DOHH2 (cell line): ENCODE measurements at regions not wholly inside any gene's neighbourhood (a gene's known extent, or its start where the extent isn't known, plus 50 kb on each side); places are given as distances from the start of the nearest gene placed in this dataset.

Experiments used
- H3F3A ChIP-seq: fragments of 200-600 bp; sonication (generic), shearing (Covaris generic); 2 replicates; pipeline ENCODE4 v1.6.0; 2016; ENCODE audit warnings: antibody characterized with exemption, mild to moderate bottlenecking; ENCODE audit not compliant: control insufficient read depth, insufficient read depth
- H3K27ac ChIP-seq: fragments of 200-600 bp; sonication (generic); 2 replicates; pipeline ENCODE4 v1.5.1; 2014; ENCODE audit warnings: low read depth, mild to moderate bottlenecking, low read length, moderate library complexity
- H3K27me3 ChIP-seq: fragments of 200-600 bp; sonication (generic); 2 replicates; pipeline ENCODE4 v1.6.1; 2014; ENCODE audit warnings: mild to moderate bottlenecking, low read length, mixed read lengths; ENCODE audit not compliant: control insufficient read depth
- H3K36me3 ChIP-seq: fragments of 200-600 bp; sonication (generic); 2 replicates; pipeline ENCODE4 v1.6.1; 2014; ENCODE audit warnings: mild to moderate bottlenecking, low read length, moderate library complexity, mixed read lengths; ENCODE audit not compliant: control insufficient read depth
- H3K4me1 ChIP-seq: fragments of 200-600 bp; sonication (generic); 2 replicates; pipeline ENCODE4 v1.6.1; 2014; ENCODE audit warnings: mild to moderate bottlenecking, low read length, mixed read lengths; ENCODE audit not compliant: control insufficient read depth
- H3K4me2 ChIP-seq: fragments of 200-600 bp; sonication (generic); 2 replicates; pipeline ENCODE4 v1.6.0; 2014; ENCODE audit warnings: mild to moderate bottlenecking, low read length, moderate library complexity
- H3K4me3 ChIP-seq: fragments of 200-600 bp; sonication (generic); 2 replicates; pipeline ENCODE4 v1.5.1; 2014; ENCODE audit warnings: mild to moderate bottlenecking, low read length, mixed read lengths
- H3K79me2 ChIP-seq: fragments of 200-600 bp; sonication (generic); 2 replicates; pipeline ENCODE4 v1.6.1; 2014; ENCODE audit warnings: mild to moderate bottlenecking, low read length, mixed read lengths; ENCODE audit not compliant: control insufficient read depth
- H3K9me2 ChIP-seq: fragments of 200-600 bp; sonication (generic); replicated peaks from 2 replicates; pipeline ENCODE4 v1.6.1; 2014; ENCODE audit warnings: mild to moderate bottlenecking, low read length, mixed read lengths; ENCODE audit not compliant: control insufficient read depth
- H3K9me3 ChIP-seq: fragments of 200-600 bp; sonication (generic); 2 replicates; pipeline ENCODE4 v1.6.1; 2014; ENCODE audit warnings: antibody characterized with exemption, low read length, mixed read lengths; ENCODE audit not compliant: control insufficient read depth, insufficient read depth
- H4K20me1 ChIP-seq: fragments of 200-600 bp; sonication (generic); 2 replicates; pipeline ENCODE4 v1.6.0; 2014; ENCODE audit warnings: low read depth, mild to moderate bottlenecking, antibody characterized with exemption, low read length, moderate library complexity; ENCODE audit not compliant: control insufficient read depth, insufficient read depth
- CTCF ChIP-seq: fragments of 200-600 bp; sonication (generic); IDR thresholded peaks from one replicate; pipeline ENCODE4 v1.5.1; 2014; ENCODE audit warnings: antibody characterized with exemption, mild to moderate bottlenecking, low read depth, low read length; ENCODE audit not compliant: poor library complexity, severe bottlenecking
- EZH2phosphoT487 ChIP-seq: fragments of 200-600 bp; sonication (generic); IDR thresholded peaks from 2 replicates; pipeline ENCODE4 v1.6.1; 2017; ENCODE audit warnings: borderline replicate concordance, mild to moderate bottlenecking, antibody characterized with exemption, low read length, moderate library complexity, mixed read lengths

- TF ChIP-seq CTCF (no peak), EZH2phosphoT487 (no peak)
- Histone ChIP-seq H4K20me1 (no peaks in the 10 kb centered on the region), H3K4me3 (no peak overlapping the region), H3K27ac (no peak overlapping the region), H3K9me2 (no peaks in the 10 kb centered on the region), H3K27me3 (peaks cover 4% of the 10 kb centered on the region; the same call in 1 of the 2 replicates), H3F3A (no peaks in the 10 kb centered on the region), H3K4me2 (no peak overlapping the region), H3K36me3 (no peaks in the 10 kb centered on the region), H3K4me1 (no peaks in the 10 kb centered on the region), H3K9me3 (no peaks in the 10 kb centered on the region), H3K79me2 (no peaks in the 10 kb centered on the region)
Measured at GRCh38 chr2:238763471-238763995, 84.4 kb upstream of the TWIST2 start.

DNA sequence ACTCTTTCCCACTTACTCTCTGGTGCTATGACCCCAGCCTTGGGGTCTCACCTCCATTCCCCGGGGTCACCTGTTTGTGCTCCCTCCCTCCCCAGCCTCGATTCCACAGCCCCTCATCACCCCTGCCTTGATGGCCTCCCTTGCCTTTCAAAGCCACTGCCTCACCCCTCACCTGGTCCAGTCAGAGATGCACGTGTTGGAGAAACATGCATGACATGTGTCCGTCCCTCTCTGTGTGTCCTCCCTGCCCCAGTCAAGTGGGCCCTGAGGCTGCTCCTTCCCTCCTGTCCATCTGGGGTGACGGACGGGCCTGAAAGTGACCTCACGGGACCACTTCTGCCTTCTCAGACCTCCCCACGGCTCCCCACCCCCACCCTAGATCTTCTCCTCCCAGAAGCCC is 82.3 kb upstream of the TWIST2 start:
- peaks cover 8% of the 10 kb centered on the region for H3K27me3 ChIP-seq
- no peak overlapping the region for H3K4me3 ChIP-seq

GRCh38 chr2:238771218-238771617 is 76.7 kb upstream of the TWIST2 start:
- no peak overlapping the region for H3K4me3 ChIP-seq
- no peaks in the 10 kb centered on the region for H4K20me1 ChIP-seq
- H3K4me2 ChIP-seq, result no peak overlapping the region
- no peak for TF ChIP-seq CTCF
- TF ChIP-seq EZH2phosphoT487, result no peak
- H3K27ac ChIP-seq, result no peak overlapping the region
- peaks cover 6% of the 10 kb centered on the region; the same call in 1 of the 2 replicates for H3K4me1 ChIP-seq
- no peaks in the 10 kb centered on the region for H3K9me2 ChIP-seq
- H3K79me2 ChIP-seq, result no peaks in the 10 kb centered on the region
- peaks cover 37% of the 10 kb centered on the region for H3K9me3 ChIP-seq
- no peaks in the 10 kb centered on the region for H3K36me3 ChIP-seq
- H3F3A ChIP-seq, result peaks cover 16% of the 10 kb centered on the region
- H3K27me3 ChIP-seq, result peaks cover 8% of the 10 kb centered on the region

More for the DNA sequence above, 82.3 kb upstream of the TWIST2 start:
- Histone ChIP-seq H3K9me2 (no peaks in the 10 kb centered on the region), H3K4me2 (no peak overlapping the region), H3K36me3 (no peaks in the 10 kb centered on the region), H4K20me1 (no peaks in the 10 kb centered on the region), H3K9me3 (no peaks in the 10 kb centered on the region), H3K27ac (no peak overlapping the region), H3K4me1 (no peaks in the 10 kb centered on the region), H3K79me2 (no peaks in the 10 kb centered on the region), H3F3A (no peaks in the 10 kb centered on the region)
- TF ChIP-seq EZH2phosphoT487 (no peak), CTCF (no peak)
